ENCODE measurements at regions not wholly inside any gene's neighbourhood (a gene's known extent, or its start where the extent isn't known, plus 50 kb on each side); places are given as distances from the start of the nearest gene placed in this dataset.

DNA sequence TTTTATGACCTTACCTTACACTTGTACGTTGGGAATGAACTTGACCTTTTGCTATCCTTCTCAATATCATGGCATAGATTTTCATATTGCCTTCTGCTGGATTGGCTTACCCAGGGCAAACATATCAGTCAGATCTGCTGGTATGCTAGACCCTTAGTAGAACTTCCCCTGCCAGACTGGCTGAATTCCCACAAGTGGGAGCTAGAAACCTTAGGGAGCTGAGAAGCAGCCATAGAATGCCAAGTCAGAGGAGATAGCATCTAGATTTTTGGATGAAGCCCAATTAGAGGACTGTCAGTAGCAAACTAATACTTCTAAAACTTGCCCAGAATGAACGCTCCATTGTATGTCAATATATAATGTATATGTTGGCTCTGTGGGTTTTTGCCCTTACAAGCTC is 385.0 kb downstream of the NXPH1 start:
- TF ChIP-seq, protein P1, sequence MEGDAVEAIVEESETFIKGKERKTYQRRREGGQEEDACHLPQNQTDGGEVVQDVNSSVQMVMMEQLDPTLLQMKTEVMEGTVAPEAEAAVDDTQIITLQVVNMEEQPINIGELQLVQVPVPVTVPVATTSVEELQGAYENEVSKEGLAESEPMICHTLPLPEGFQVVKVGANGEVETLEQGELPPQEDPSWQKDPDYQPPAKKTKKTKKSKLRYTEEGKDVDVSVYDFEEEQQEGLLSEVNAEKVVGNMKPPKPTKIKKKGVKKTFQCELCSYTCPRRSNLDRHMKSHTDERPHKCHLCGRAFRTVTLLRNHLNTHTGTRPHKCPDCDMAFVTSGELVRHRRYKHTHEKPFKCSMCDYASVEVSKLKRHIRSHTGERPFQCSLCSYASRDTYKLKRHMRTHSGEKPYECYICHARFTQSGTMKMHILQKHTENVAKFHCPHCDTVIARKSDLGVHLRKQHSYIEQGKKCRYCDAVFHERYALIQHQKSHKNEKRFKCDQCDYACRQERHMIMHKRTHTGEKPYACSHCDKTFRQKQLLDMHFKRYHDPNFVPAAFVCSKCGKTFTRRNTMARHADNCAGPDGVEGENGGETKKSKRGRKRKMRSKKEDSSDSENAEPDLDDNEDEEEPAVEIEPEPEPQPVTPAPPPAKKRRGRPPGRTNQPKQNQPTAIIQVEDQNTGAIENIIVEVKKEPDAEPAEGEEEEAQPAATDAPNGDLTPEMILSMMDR (IDR thresholded peaks at IDR 0.05), result no peak
- no peak for TF ChIP-seq POLR2A (IDR thresholded peaks at IDR 0.05)
